Neural cell (in vitro differentiated cells): ENCODE measurements at regions not wholly inside any gene's neighbourhood (a gene's known extent, or its start where the extent isn't known, plus 50 kb on each side); places are given as distances from the start of the nearest gene placed in this dataset.

Experiments used
- H2AFZ ChIP-seq: fragments of 200-600, 300-800 bp; sonication (generic), shearing (Covaris generic); 2 replicates; pipeline ENCODE4 v1.6.0; 2014; ENCODE audit warnings: low read depth, mild to moderate bottlenecking, antibody characterized with exemption, low read length, moderate library complexity
- H3F3A ChIP-seq: fragments of 200-600 bp; shearing (Covaris generic); 2 replicates; pipeline ENCODE4 v1.6.1; 2016; ENCODE audit warnings: mild to moderate bottlenecking, moderate library complexity, mixed read lengths, antibody characterized with exemption, low read length; ENCODE audit not compliant: insufficient read depth, poor library complexity, severe bottlenecking
- H3K27ac ChIP-seq: fragments of 200-600, 300-800 bp; sonication (generic), shearing (Covaris generic); 2 replicates; pipeline ENCODE4 v1.5.1; 2014; ENCODE audit warnings: mild to moderate bottlenecking, low read length, moderate library complexity
- H3K27me3 ChIP-seq: fragments of 300-800, 200-600 bp; sonication (generic), shearing (Covaris generic); 2 replicates; pipeline ENCODE4 v1.6.0; 2014; ENCODE audit warnings: mild to moderate bottlenecking, low read depth, low read length, moderate library complexity; ENCODE audit not compliant: insufficient read depth
- H3K36me3 ChIP-seq: fragments of 300-800, 200-600 bp; sonication (generic), shearing (Covaris generic); 2 replicates; pipeline ENCODE4 v1.5.1; 2014; ENCODE audit warnings: mild to moderate bottlenecking, antibody characterized with exemption, low read length, moderate library complexity; ENCODE audit not compliant: insufficient read depth
- H3K4me2 ChIP-seq: fragments of 300-800, 200-600 bp; sonication (generic), shearing (Covaris generic); 2 replicates; pipeline ENCODE4 v1.6.0; 2014; ENCODE audit warnings: mild to moderate bottlenecking, low read length
- H3K4me3 ChIP-seq: fragments of 300-800, 200-600 bp; sonication (generic), shearing (Covaris generic); 2 replicates; pipeline ENCODE4 v1.5.1; 2014; ENCODE audit warnings: mild to moderate bottlenecking, low read length, moderate library complexity
- H3K79me2 ChIP-seq: fragments of 200-600 bp; shearing (Covaris generic); replicated peaks from 2 replicates; pipeline ENCODE4 v1.6.0; 2014; ENCODE audit warnings: mild to moderate bottlenecking, low read length, moderate library complexity; ENCODE audit not compliant: insufficient read depth
- H3K9ac ChIP-seq: fragments of 300-800, 200-600 bp; sonication (generic), shearing (Covaris generic); 2 replicates; pipeline ENCODE4 v1.6.1; 2016; ENCODE audit warnings: mild to moderate bottlenecking, low read length, mixed read lengths
- H3K9me2 ChIP-seq: fragments of 200-600 bp; shearing (Covaris generic); 2 replicates; pipeline ENCODE4 v1.6.1; 2016; ENCODE audit warnings: mild to moderate bottlenecking, low read length, mixed read lengths; ENCODE audit not compliant: insufficient read depth
- H3K9me3 ChIP-seq: fragments of 200-600, 300-800 bp; sonication (generic), shearing (Covaris generic); 2 replicates; pipeline ENCODE4 v1.6.1; 2016; ENCODE audit warnings: mild to moderate bottlenecking, mixed run types, low read length, moderate library complexity, mixed read lengths
- H4K20me1 ChIP-seq: fragments of 200-600 bp; shearing (Covaris generic); 2 replicates; pipeline ENCODE4 v1.6.1; 2016; ENCODE audit warnings: mild to moderate bottlenecking, mixed run types; ENCODE audit not compliant: insufficient read depth
- EP300 ChIP-seq: fragments of 450-650 bp; conservative IDR thresholded peaks from 2 replicates; pipeline ENCODE4 v1.6.1; 2014; ENCODE audit warnings: antibody characterized with exemption, mild to moderate bottlenecking, moderate library complexity; ENCODE audit not compliant: poor library complexity, severe bottlenecking
- EZH2 ChIP-seq: fragments of 200-600, 300-800 bp; shearing (Covaris generic), sonication (generic); IDR thresholded peaks from 2 replicates; pipeline ENCODE4 v1.6.1; 2014; ENCODE audit warnings: antibody characterized with exemption, low read length, borderline replicate concordance, mild to moderate bottlenecking; ENCODE audit not compliant: insufficient read depth, poor library complexity, severe bottlenecking
- MXI1 ChIP-seq: fragments of 450-650 bp; conservative IDR thresholded peaks from 2 replicates; pipeline ENCODE4 v1.6.1; 2014; ENCODE audit warnings: antibody characterized with exemption, mild to moderate bottlenecking; ENCODE audit not compliant: poor library complexity, severe bottlenecking
- POLR2AphosphoS5 ChIP-seq: IDR thresholded peaks from 2 replicates; pipeline ENCODE4 v1.6.1; 2012
- RAD21 ChIP-seq: fragments of 450-650 bp; conservative IDR thresholded peaks from 2 replicates; pipeline ENCODE4 v1.6.1; 2014; ENCODE audit warnings: antibody characterized with exemption, mild to moderate bottlenecking, moderate library complexity
- SMC3 ChIP-seq: fragments of 450-650 bp; conservative IDR thresholded peaks from 2 replicates; pipeline ENCODE4 v1.6.1; 2014; ENCODE audit warnings: antibody characterized with exemption, mild to moderate bottlenecking, moderate library complexity; ENCODE audit not compliant: poor library complexity
- TAF1 ChIP-seq: IDR thresholded peaks from 2 replicates; pipeline ENCODE4 v1.6.1; 2012; ENCODE audit warnings: low read depth
- TF ChIP-seq, protein P1 (sequence below): fragments of 450-650 bp; IDR thresholded peaks from 2 replicates; pipeline ENCODE4 v1.5.1; 2014; ENCODE audit warnings: antibody characterized with exemption, mild to moderate bottlenecking, moderate library complexity; ENCODE audit not compliant: poor library complexity, severe bottlenecking
- TF ChIP-seq, protein P2 (sequence below): IDR thresholded peaks from 2 replicates; pipeline ENCODE4 v1.6.1; 2012; ENCODE audit warnings: borderline replicate concordance

DNA sequence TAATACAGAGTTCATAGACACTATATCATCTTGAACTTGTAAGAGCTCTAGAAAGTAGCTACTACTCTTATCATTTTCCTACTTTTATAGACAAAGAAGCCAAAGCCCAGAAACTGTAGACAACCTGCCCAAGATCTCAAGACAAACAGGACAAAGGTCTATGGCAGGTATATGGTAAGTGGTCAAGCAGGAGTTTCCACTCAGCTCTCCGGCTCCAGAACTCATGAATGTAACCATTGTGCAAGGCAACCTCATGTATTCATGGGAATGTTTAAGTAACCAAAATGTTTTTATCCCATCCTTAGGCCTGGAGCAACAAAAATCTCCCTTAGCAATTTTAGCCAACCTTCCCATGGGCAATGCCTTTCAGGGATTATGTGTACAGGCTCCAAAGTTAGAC is 163.4 kb upstream of the PUM3 start:
- no peaks in the 10 kb centered on the region for H3K27me3 ChIP-seq
- H3K36me3 ChIP-seq = no peaks in the 10 kb centered on the region
- no peaks in the 10 kb centered on the region for H3K9me2 ChIP-seq
- no peak overlapping the region for H3K9ac ChIP-seq
- no peak overlapping the region for H3K4me2 ChIP-seq
- H3K79me2 ChIP-seq = no peaks in the 10 kb centered on the region
- H3K27ac ChIP-seq = no peak overlapping the region
- no peak overlapping the region for H2AFZ ChIP-seq
- no peaks in the 10 kb centered on the region for H3F3A ChIP-seq
- H4K20me1 ChIP-seq = no peaks in the 10 kb centered on the region
- H3K4me3 ChIP-seq = no peak overlapping the region
- no peak for TF ChIP-seq MXI1
- TF ChIP-seq, protein P1, sequence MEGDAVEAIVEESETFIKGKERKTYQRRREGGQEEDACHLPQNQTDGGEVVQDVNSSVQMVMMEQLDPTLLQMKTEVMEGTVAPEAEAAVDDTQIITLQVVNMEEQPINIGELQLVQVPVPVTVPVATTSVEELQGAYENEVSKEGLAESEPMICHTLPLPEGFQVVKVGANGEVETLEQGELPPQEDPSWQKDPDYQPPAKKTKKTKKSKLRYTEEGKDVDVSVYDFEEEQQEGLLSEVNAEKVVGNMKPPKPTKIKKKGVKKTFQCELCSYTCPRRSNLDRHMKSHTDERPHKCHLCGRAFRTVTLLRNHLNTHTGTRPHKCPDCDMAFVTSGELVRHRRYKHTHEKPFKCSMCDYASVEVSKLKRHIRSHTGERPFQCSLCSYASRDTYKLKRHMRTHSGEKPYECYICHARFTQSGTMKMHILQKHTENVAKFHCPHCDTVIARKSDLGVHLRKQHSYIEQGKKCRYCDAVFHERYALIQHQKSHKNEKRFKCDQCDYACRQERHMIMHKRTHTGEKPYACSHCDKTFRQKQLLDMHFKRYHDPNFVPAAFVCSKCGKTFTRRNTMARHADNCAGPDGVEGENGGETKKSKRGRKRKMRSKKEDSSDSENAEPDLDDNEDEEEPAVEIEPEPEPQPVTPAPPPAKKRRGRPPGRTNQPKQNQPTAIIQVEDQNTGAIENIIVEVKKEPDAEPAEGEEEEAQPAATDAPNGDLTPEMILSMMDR = no peak
- no peaks in the 10 kb centered on the region for H3K9me3 ChIP-seq

DNA sequence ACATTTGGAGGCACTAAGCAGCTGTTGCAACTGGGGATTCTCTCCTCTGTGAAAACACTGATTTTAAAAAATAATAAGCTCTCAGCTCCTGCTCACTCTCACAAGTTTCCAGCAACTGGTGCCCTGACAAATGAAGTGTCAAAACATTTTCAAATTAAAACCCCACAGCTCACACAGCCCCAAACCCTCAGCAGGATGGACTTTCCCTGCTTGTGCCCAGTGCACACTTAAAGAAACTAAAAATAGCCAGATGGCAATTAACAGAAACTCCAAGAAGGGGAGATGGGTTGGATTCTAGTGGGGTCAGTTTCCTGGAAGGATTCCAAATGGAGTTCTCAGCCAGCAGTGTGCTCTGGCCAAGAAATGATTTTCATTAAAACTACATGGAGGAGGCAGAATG is 163.0 kb upstream of the PUM3 start:
- no peak overlapping the region for H3K27ac ChIP-seq
- H2AFZ ChIP-seq = no peak overlapping the region
- no peak overlapping the region for H3K9ac ChIP-seq
- no peaks in the 10 kb centered on the region for H3F3A ChIP-seq
- no peaks in the 10 kb centered on the region for H3K79me2 ChIP-seq
- no peaks in the 10 kb centered on the region for H3K9me3 ChIP-seq
- no peaks in the 10 kb centered on the region for H3K27me3 ChIP-seq
- no peaks in the 10 kb centered on the region for H3K36me3 ChIP-seq
- H3K4me3 ChIP-seq = no peak overlapping the region
- no peaks in the 10 kb centered on the region for H4K20me1 ChIP-seq
- H3K4me2 ChIP-seq = no peak overlapping the region
- TF ChIP-seq TAF1 (no peak), MXI1 (no peak)
- TF ChIP-seq, protein P2, sequence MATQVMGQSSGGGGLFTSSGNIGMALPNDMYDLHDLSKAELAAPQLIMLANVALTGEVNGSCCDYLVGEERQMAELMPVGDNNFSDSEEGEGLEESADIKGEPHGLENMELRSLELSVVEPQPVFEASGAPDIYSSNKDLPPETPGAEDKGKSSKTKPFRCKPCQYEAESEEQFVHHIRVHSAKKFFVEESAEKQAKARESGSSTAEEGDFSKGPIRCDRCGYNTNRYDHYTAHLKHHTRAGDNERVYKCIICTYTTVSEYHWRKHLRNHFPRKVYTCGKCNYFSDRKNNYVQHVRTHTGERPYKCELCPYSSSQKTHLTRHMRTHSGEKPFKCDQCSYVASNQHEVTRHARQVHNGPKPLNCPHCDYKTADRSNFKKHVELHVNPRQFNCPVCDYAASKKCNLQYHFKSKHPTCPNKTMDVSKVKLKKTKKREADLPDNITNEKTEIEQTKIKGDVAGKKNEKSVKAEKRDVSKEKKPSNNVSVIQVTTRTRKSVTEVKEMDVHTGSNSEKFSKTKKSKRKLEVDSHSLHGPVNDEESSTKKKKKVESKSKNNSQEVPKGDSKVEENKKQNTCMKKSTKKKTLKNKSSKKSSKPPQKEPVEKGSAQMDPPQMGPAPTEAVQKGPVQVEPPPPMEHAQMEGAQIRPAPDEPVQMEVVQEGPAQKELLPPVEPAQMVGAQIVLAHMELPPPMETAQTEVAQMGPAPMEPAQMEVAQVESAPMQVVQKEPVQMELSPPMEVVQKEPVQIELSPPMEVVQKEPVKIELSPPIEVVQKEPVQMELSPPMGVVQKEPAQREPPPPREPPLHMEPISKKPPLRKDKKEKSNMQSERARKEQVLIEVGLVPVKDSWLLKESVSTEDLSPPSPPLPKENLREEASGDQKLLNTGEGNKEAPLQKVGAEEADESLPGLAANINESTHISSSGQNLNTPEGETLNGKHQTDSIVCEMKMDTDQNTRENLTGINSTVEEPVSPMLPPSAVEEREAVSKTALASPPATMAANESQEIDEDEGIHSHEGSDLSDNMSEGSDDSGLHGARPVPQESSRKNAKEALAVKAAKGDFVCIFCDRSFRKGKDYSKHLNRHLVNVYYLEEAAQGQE = no peak
- H3K9me2 ChIP-seq = no peaks in the 10 kb centered on the region

DNA sequence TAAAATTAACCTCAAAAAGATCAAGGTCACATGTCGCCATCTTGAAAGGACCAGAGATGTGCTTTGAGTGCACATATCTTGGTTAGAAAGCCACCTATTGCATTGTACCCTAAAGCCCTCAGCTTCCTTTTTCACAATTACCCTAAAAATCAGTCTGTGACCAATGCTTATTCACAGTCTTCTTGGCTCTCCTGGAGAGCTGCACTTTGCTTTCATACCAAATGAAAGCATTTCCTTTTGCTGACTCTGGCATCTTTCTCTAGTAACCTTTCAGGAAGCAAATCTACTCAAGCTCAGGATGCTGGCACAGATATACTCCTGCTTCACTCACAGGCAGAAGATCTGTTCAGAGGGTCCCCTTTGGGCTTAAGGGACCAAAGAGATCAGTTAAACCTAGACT is 160.7 kb upstream of the PUM3 start:
- Histone ChIP-seq H3K4me2 (no peak overlapping the region), H3K27ac (no peak overlapping the region), H3K79me2 (no peaks in the 10 kb centered on the region), H3K9ac (no peak overlapping the region), H3K9me3 (no peaks in the 10 kb centered on the region), H3F3A (no peaks in the 10 kb centered on the region), H3K4me3 (no peak overlapping the region), H3K27me3 (no peaks in the 10 kb centered on the region), H3K36me3 (no peaks in the 10 kb centered on the region), H2AFZ (no peak overlapping the region), H3K9me2 (no peaks in the 10 kb centered on the region), H4K20me1 (no peaks in the 10 kb centered on the region)
- TF ChIP-seq POLR2AphosphoS5 = no peak
- TF ChIP-seq EZH2 = no peak
- TF ChIP-seq, protein P2 = no peak
- no peak for TF ChIP-seq MXI1
- no peak for TF ChIP-seq SMC3
- TF ChIP-seq RAD21 = no peak
- TF ChIP-seq EP300 = no peak
- TF ChIP-seq TAF1 = no peak
- TF ChIP-seq, protein P1 = no peak
